HEK293T (cell line): ENCODE measurements at regions not wholly inside any gene's neighbourhood (a gene's known extent, or its start where the extent isn't known, plus 50 kb on each side); places are given as distances from the start of the nearest gene placed in this dataset.

Source experiments
- ELF4 ChIP-seq: fragments of 450-650 bp; IDR thresholded peaks from 2 replicates; pipeline ENCODE4 v1.6.1; 2017; ENCODE audit warnings: antibody characterized with exemption
- FOXK2 ChIP-seq: fragments of 450-650 bp; IDR thresholded peaks from 2 replicates; pipeline ENCODE4 v1.6.1; 2016; ENCODE audit warnings: mild to moderate bottlenecking
- HDGF ChIP-seq: fragments of 450-650 bp; IDR thresholded peaks from 2 replicates; pipeline ENCODE4 v1.6.1; 2017; ENCODE audit warnings: antibody characterized with exemption, borderline replicate concordance
- TARDBP ChIP-seq: fragments of 450-650 bp; IDR thresholded peaks from 2 replicates; pipeline ENCODE4 v1.6.1; 2016

- TF ChIP-seq FOXK2: no peak
- TF ChIP-seq HDGF: no peak
- TF ChIP-seq TARDBP: no peak
- no peak for TF ChIP-seq ELF4
Observed at GRCh38 chr2:8514796-8515758, 166.8 kb upstream of the ID2 start.
